Spleen (tissue), 11 donors: ENCODE measurements at regions not wholly inside any gene's neighbourhood (a gene's known extent, or its start where the extent isn't known, plus 50 kb on each side); places are given as distances from the start of the nearest gene placed in this dataset.

ENCODE experiments used
- DNase-seq: peaks from one replicate; pipeline ENCODE4 v3.0.0-alpha.2; 2020
- H3K27ac ChIP-seq, 8 donors: fragments of 200-600 bp; sonication (generic) in 7 of 8; 1 replicate in 4 of 8; 2 replicates in 4 of 8; pipeline versions ENCODE4 v1.5.0 to v1.8.0; 2016 to 2021; ENCODE audit warnings: inconsistent platforms in 4 of 8, mild to moderate bottlenecking in 4 of 8, moderate library complexity in 1 of 8
- H3K27me3 ChIP-seq, 7 donors: fragments of 200-600 bp; sonication (generic) in 6 of 7; replicated peaks in 1 of 7; 1 replicate in 4 of 7; 2 replicates in 3 of 7; pipeline versions ENCODE4 v1.5.0 to v1.8.0; 2016 to 2021; ENCODE audit warnings: inconsistent platforms in 3 of 7, mild to moderate bottlenecking in 1 of 7
- H3K36me3 ChIP-seq, 6 donors: fragments of 200-600 bp; sonication (generic) in 5 of 6; 1 replicate in 4 of 6; 2 replicates in 2 of 6; pipeline versions ENCODE4 v1.5.0 to v1.8.0; 2016 to 2021; ENCODE audit warnings: inconsistent platforms in 2 of 6
- H3K4me1 ChIP-seq, 6 donors: fragments of 200-600 bp; sonication (generic) in 5 of 6; 1 replicate in 3 of 6; 2 replicates in 3 of 6; pipeline versions ENCODE4 v1.5.0 to v1.8.0; 2016 to 2021; ENCODE audit warnings: inconsistent platforms in 3 of 6
- H3K4me3 ChIP-seq, 8 donors: fragments of 200-600 bp; sonication (generic) in 7 of 8; 1 replicate in 4 of 8; 2 replicates in 4 of 8; pipeline versions ENCODE4 v1.5.0 to v1.8.0; 2016 to 2021; ENCODE audit warnings: inconsistent platforms in 4 of 8, mild to moderate bottlenecking in 4 of 8, moderate library complexity in 2 of 8
- H3K9me3 ChIP-seq, 8 donors: fragments of 200-600 bp; sonication (generic) in 7 of 8; 1 replicate in 4 of 8; 2 replicates in 4 of 8; pipeline versions ENCODE4 v1.5.0 to v1.8.0; 2016 to 2021; ENCODE audit warnings: inconsistent platforms in 4 of 8
- POLR2A ChIP-seq, 3 donors: fragments of 450-650 bp; IDR thresholded peaks; one replicate each; pipeline ENCODE4 v1.5.1; 2017; ENCODE audit warnings: antibody characterized with exemption in 3 of 3, mild to moderate bottlenecking in 1 of 3
- POLR2AphosphoS5 ChIP-seq, 3 donors: sonication (generic); formaldehyde crosslinking; IDR thresholded peaks; one replicate each; pipeline ENCODE4 v1.5.1; 2017; ENCODE audit warnings: antibody characterized with exemption in 3 of 3
- WGBS, 5 donors: extraction: QIAGEN DNeasy Blood & Tissue Kit in 3 of 5; methylation state at CpG; one replicate each; pipeline versions ENCODE4 v1.1.5 to v1.1.7; 2013 to 2018; 5-methylcytosine and 5-hydroxymethylcytosine counted together
- intact Hi-C: fragments of 100-400 bp; cut with DNase I; formaldehyde crosslinking; loops from one replicate; pipeline ENCODE4 v1.15.0; 2023; ENCODE audit warnings: low total_unique reads
- TF ChIP-seq, protein P1 (sequence below), 11 experiments: fragments of 200-600 bp in 7 of 11; fragments of 450-650 bp in 4 of 11; sonication (generic) in 4 of 11; IDR thresholded peaks in 8 of 11; conservative IDR thresholded peaks in 3 of 11; 1 replicate in 7 of 11; 2 replicates in 4 of 11; pipeline versions ENCODE4 v1.4.0 to v1.8.0; 2016 to 2021; ENCODE audit warnings: antibody characterized with exemption in 11 of 11, inconsistent platforms in 4 of 11, mild to moderate bottlenecking in 1 of 11
- donor health status: healthy with polysubstance abuse.
- donor health status: DM: no; HTN: no; CAD: no; lungs with moderate emphysema.
- donor health status: DM: no; HTN: no; CAD: no.
- donor health status: Bipolar disorder and iron deficiency.
- donor health status: healthy.
- donor health status: DM: no; HTN: no; CAD: no.
- donor health status: DM: yes; HTN: yes; CAD: no.

DNA sequence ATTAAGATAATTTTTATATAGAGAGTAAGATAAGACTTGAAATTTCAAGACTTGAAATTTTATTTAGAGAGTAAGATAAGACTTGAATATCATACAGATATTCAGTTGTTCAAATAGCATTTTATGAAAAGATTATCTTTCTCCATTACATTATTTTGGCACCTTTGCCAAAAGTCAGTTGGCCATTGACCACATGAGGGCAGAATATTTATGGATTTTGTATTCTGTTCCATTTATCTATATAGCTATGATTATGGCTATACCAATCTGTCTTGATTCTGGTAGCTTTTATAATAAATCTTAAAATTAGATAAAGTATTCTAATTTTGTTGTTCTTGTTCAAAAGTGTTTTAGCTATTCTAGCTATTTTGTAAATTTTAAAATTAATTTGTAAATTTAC lies 537.9 kb upstream of the GJE1 start:
- Histone ChIP-seq H3K9me3 (no peaks in the 10 kb centered on the region), H3K27ac (no peak overlapping the region), H3K27me3 (no peaks in the 10 kb centered on the region), H3K4me3 (no peak overlapping the region), H3K36me3 (no peaks in the 10 kb centered on the region), H3K4me1 (no peaks in the 10 kb centered on the region)
- intact Hi-C loops: no loop called here
- DNase-seq: no peak
- no peak for TF ChIP-seq POLR2AphosphoS5 (IDR thresholded peaks at IDR 0.05)

DNA sequence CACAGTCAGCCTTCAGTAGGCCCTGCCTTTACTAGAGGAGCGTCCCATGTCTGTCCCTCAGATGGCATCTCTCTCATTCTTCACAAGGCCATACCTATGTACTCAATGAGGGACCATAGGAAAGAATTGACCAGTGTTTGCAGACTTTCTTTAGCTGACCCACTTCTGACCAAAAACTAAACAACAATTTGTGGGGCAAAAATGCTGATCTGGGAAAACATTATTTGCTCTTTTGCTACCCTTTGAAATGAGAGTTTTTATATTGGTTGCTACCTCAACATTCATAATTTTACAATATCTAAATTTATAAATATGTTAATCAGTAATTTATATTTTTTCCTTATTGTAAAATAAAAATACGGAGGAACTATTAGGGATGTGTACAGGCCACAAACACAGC lies 539.4 kb upstream of the GJE1 start:
- Histone ChIP-seq H3K27me3 (no peaks in the 10 kb centered on the region), H3K4me1 (no peaks in the 10 kb centered on the region), H3K27ac (no peak overlapping the region), H3K4me3 (no peak overlapping the region), H3K9me3 (no peaks in the 10 kb centered on the region), H3K36me3 (no peaks in the 10 kb centered on the region)
- DNase-seq: no peak
- intact Hi-C loops: no loop called here
- 83 to 95% (median 87%) methylated on average over 2 of the region's 2 CpGs for WGBS, 5 donors
- TF ChIP-seq, protein P1, sequence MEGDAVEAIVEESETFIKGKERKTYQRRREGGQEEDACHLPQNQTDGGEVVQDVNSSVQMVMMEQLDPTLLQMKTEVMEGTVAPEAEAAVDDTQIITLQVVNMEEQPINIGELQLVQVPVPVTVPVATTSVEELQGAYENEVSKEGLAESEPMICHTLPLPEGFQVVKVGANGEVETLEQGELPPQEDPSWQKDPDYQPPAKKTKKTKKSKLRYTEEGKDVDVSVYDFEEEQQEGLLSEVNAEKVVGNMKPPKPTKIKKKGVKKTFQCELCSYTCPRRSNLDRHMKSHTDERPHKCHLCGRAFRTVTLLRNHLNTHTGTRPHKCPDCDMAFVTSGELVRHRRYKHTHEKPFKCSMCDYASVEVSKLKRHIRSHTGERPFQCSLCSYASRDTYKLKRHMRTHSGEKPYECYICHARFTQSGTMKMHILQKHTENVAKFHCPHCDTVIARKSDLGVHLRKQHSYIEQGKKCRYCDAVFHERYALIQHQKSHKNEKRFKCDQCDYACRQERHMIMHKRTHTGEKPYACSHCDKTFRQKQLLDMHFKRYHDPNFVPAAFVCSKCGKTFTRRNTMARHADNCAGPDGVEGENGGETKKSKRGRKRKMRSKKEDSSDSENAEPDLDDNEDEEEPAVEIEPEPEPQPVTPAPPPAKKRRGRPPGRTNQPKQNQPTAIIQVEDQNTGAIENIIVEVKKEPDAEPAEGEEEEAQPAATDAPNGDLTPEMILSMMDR (IDR thresholded peaks at IDR 0.05 in 8 of 11, conservative IDR thresholded peaks at IDR 0.05 in 3 of 11): no peak
- TF ChIP-seq POLR2A (IDR thresholded peaks at IDR 0.05): no peak
- no peak for TF ChIP-seq POLR2AphosphoS5 (IDR thresholded peaks at IDR 0.05)

DNA sequence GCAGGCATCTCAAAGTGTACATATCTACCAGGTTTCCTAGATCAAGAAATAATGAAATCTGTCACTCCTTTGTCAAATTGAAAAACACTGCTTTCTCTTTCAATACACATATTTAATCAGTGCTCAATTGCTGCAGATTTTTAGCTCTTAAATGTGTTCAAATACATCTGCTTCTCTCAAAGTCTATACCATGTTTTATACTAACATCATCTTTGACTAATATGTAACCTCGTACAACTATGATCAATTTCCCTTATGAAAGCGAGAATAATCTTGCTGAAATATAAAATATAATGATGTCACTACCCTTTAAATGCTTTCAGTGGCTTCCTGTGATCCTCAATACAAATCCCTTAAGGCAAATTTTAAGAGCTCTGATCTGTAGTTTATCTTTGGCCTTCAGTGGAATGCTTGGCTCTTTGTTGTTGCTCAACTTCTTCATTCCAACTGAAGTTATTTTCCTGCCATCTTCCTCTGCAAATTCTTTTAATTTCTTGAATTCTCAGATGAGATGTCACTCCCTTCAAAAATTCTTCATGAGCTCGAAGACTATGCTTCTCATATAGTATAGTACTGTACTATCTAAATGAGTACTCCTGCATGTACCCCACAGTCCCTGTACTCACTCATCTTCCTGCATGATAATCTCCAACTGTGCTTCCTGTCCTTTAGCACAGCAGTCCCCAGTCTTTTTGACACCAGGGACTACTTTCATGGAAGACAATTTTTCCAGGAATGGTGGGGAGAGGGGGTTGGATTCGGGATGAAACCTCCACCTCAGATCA lies 545.1 kb upstream of the GJE1 start:
- H3K27ac ChIP-seq: no peak overlapping the region
- no peaks in the 10 kb centered on the region for H3K4me1 ChIP-seq
- no peaks in the 10 kb centered on the region for H3K36me3 ChIP-seq
- H3K9me3 ChIP-seq: no peaks in the 10 kb centered on the region
- no peak for TF ChIP-seq POLR2AphosphoS5 (IDR thresholded peaks at IDR 0.05)
- TF ChIP-seq, protein P1 (IDR thresholded peaks at IDR 0.05 in 8 of 11, conservative IDR thresholded peaks at IDR 0.05 in 3 of 11): no peak
- TF ChIP-seq POLR2A (IDR thresholded peaks at IDR 0.05): no peak
- no peak overlapping the region for H3K4me3 ChIP-seq
- intact Hi-C loops: no loop called here
- H3K27me3 ChIP-seq: no peaks in the 10 kb centered on the region
- WGBS, 5 donors: 63 to 81% (median 65%) methylated on average over 4 of the region's 4 CpGs
- no peak for DNase-seq

DNA sequence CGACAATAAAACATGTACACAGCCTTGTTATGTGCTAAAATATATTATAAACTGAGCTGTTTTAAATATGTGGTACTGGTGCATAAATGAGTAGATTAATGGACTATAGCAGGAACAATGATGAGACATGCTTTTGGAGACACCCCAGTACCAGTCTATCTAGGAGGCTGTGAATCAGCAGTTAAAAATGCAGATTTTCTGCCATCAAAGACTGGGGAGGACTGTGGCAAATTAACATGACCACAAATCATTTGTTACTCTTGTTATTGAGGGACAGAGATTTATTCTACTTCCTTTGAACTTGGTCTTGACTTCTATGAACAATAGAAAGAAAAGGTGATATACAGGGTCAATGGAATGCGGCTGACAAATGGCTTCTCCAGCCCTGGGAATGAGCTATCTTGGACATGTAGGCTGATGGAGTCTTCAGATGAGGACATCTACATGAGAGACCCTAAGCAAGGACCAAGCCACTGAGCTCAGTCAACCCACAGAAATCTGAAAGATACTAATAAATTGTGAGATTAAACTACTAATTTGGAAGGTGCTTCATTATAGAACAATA lies 551.7 kb upstream of the GJE1 start:
- Histone ChIP-seq H3K9me3 (no peaks in the 10 kb centered on the region), H3K4me3 (no peak overlapping the region), H3K36me3 (no peaks in the 10 kb centered on the region), H3K27ac (no peak overlapping the region), H3K27me3 (no peaks in the 10 kb centered on the region), H3K4me1 (no peaks in the 10 kb centered on the region)
- DNase-seq: no peak
- intact Hi-C loops: no loop called here
- TF ChIP-seq, protein P1 (IDR thresholded peaks at IDR 0.05 in 8 of 11, conservative IDR thresholded peaks at IDR 0.05 in 3 of 11): no peak
- TF ChIP-seq POLR2A (IDR thresholded peaks at IDR 0.05): no peak
- TF ChIP-seq POLR2AphosphoS5 (IDR thresholded peaks at IDR 0.05): no peak
- 87 to 95% (median 93%) methylated on average over 2 of the region's 2 CpGs for WGBS, 5 donors
